Erythroblast (primary cell): ENCODE measurements at regions not wholly inside any gene's neighbourhood (a gene's known extent, or its start where the extent isn't known, plus 50 kb on each side); places are given as distances from the start of the nearest gene placed in this dataset.
"Not testable (repeated sequence)": the region's sequence is repeated elsewhere in the genome, so short reads cannot be mapped to it uniquely, and the experiment has no call there.

ENCODE experiments used
- GATA1 ChIP-seq: IDR thresholded peaks from 2 replicates; pipeline ENCODE4 v1.6.1; 2011; ENCODE audit warnings: low read depth, mild to moderate bottlenecking, control low read depth, low read length, moderate library complexity
- POLR2A ChIP-seq: IDR thresholded peaks from 2 replicates; pipeline ENCODE4 v1.6.1; 2011; ENCODE audit warnings: mild to moderate bottlenecking, low read length

DNA sequence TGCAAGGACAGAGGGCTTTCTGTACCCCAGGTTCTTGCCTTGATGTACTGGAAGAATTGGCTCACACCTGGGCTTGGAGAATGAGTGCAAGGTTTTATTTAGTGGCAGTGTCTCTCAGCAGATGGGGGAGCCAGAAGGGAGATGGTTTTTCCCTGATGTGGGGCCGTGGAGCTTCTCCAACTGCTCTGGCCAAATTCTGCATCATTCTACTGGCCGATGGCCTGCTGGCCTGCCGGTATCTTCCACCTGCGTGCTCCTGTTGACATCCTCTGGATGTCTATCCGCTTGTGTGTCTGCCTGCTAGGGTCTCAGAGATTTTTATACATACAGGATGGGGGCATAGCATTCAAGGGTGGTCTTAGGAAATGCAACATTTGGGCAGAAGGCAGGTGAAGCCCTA lies 466.5 kb upstream of the ZNF337 start:
- TF ChIP-seq POLR2A, GATA1: not testable (repeated sequence)
